ENCODE measurements at regions not wholly inside any gene's neighbourhood (a gene's known extent, or its start where the extent isn't known, plus 50 kb on each side); places are given as distances from the start of the nearest gene placed in this dataset.

DNA sequence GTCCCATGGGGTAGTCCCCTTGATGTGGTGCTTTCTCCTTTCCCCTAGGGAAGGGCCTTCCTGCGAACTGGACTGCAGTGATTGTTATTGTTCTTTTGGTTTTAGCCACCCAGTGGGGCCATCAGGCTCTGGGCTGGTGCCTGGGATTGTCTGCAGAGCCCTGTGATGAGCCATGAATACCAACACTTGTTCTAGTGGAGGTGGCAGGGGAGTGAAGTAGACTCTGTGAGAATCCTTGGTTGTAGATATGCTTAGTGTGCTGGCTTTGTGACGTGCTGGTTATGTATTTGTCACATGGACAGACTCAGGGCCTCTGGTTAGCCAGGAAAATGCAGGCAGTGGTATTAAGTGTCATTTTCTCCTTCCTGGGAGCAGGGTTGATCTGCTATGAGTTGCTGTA lies 51.8 kb upstream of the NDUFB4 start:
- no peak overlapping the region for H3K4me2 ChIP-seq (ENCODE audit: extremely low read depth, insufficient read depth, low read length)
- H3K27ac ChIP-seq (ENCODE audit: insufficient read depth, low read length) = no peak overlapping the region
- no peaks in the 10 kb centered on the region for H3K27me3 ChIP-seq (ENCODE audit: control insufficient read depth, insufficient read depth, low read length)
- H3K79me2 ChIP-seq (ENCODE audit: control insufficient read depth, insufficient read depth, low read length) = no peaks in the 10 kb centered on the region
- no peaks in the 10 kb centered on the region for H3K36me3 ChIP-seq (ENCODE audit: control insufficient read depth, insufficient read depth, low read length)
- no peak for DNase-seq (ENCODE audit: low read depth in 2 of 2)
- no peaks in the 10 kb centered on the region for H3K9me3 ChIP-seq (ENCODE audit: control insufficient read depth, insufficient read depth, low read depth, low read length)
- H2AFZ ChIP-seq (ENCODE audit: low read length) = no peak overlapping the region
- H4K20me1 ChIP-seq (ENCODE audit: control insufficient read depth, extremely low read depth, insufficient read depth, low read length) = no peaks in the 10 kb centered on the region
- TF ChIP-seq, protein P1, sequence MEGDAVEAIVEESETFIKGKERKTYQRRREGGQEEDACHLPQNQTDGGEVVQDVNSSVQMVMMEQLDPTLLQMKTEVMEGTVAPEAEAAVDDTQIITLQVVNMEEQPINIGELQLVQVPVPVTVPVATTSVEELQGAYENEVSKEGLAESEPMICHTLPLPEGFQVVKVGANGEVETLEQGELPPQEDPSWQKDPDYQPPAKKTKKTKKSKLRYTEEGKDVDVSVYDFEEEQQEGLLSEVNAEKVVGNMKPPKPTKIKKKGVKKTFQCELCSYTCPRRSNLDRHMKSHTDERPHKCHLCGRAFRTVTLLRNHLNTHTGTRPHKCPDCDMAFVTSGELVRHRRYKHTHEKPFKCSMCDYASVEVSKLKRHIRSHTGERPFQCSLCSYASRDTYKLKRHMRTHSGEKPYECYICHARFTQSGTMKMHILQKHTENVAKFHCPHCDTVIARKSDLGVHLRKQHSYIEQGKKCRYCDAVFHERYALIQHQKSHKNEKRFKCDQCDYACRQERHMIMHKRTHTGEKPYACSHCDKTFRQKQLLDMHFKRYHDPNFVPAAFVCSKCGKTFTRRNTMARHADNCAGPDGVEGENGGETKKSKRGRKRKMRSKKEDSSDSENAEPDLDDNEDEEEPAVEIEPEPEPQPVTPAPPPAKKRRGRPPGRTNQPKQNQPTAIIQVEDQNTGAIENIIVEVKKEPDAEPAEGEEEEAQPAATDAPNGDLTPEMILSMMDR (conservative IDR thresholded peaks at IDR 0.05 in 1 of 2, IDR thresholded peaks at IDR 0.05 in 1 of 2; ENCODE audit: low read depth in 1 of 2, low read length in 2 of 2) = no peak
- no peak for TF ChIP-seq EZH2 (IDR thresholded peaks at IDR 0.05; ENCODE audit: low read length, missing control alignments)
- H3K4me1 ChIP-seq (ENCODE audit: control insufficient read depth, extremely low read depth, insufficient read depth, low read length) = no peaks in the 10 kb centered on the region
- no peak overlapping the region for H3K4me3 ChIP-seq (replicated peaks in 1 of 4; ENCODE audit: control extremely low read depth in 1 of 4, insufficient read depth in 1 of 4, low read depth in 3 of 4, low read length in 4 of 4)
- no peak overlapping the region for H3K9ac ChIP-seq (ENCODE audit: insufficient read depth, low read length)

DNA sequence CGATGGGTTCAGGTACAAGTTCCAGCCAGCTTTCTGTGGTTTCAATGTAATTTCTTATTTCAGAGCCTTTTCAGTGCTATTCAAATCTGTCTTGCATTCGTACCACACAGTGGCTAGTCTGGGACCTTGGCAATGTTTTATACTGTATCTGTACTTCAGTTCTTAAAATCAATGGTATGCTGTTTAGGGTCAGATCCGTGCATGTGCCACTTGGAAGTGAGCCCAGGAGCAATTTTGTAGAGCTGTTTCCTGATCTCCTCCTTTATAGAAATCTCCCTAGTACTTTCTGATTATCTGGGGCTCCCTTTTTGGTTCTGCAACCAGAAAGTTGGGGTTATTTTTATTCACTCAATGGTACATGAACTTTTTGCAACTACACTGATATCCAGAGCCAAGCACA lies 59.5 kb upstream of the NDUFB4 start:
- Histone ChIP-seq H3K4me2 (ENCODE audit: extremely low read depth, insufficient read depth, low read length) (no peak overlapping the region), H3K79me2 (ENCODE audit: control insufficient read depth, insufficient read depth, low read length) (no peaks in the 10 kb centered on the region), H3K36me3 (ENCODE audit: control insufficient read depth, insufficient read depth, low read length) (no peaks in the 10 kb centered on the region), H3K27me3 (ENCODE audit: control insufficient read depth, insufficient read depth, low read length) (no peaks in the 10 kb centered on the region), H3K9me3 (ENCODE audit: control insufficient read depth, insufficient read depth, low read depth, low read length) (no peaks in the 10 kb centered on the region), H2AFZ (ENCODE audit: low read length) (no peak overlapping the region), H4K20me1 (ENCODE audit: control insufficient read depth, extremely low read depth, insufficient read depth, low read length) (no peaks in the 10 kb centered on the region), H3K9ac (ENCODE audit: insufficient read depth, low read length) (no peak overlapping the region), H3K4me3 (replicated peaks in 1 of 4; ENCODE audit: control extremely low read depth in 1 of 4, insufficient read depth in 1 of 4, low read depth in 3 of 4, low read length in 4 of 4) (no peak overlapping the region), H3K4me1 (ENCODE audit: control insufficient read depth, extremely low read depth, insufficient read depth, low read length) (no peaks in the 10 kb centered on the region), H3K27ac (ENCODE audit: insufficient read depth, low read length) (no peak overlapping the region)
- DNase-seq (ENCODE audit: low read depth in 2 of 2) = no peak
- TF ChIP-seq EZH2 (IDR thresholded peaks at IDR 0.05; ENCODE audit: low read length, missing control alignments) = no peak
- TF ChIP-seq, protein P1 (conservative IDR thresholded peaks at IDR 0.05 in 1 of 2, IDR thresholded peaks at IDR 0.05 in 1 of 2; ENCODE audit: low read depth in 1 of 2, low read length in 2 of 2) = no peak

DNA sequence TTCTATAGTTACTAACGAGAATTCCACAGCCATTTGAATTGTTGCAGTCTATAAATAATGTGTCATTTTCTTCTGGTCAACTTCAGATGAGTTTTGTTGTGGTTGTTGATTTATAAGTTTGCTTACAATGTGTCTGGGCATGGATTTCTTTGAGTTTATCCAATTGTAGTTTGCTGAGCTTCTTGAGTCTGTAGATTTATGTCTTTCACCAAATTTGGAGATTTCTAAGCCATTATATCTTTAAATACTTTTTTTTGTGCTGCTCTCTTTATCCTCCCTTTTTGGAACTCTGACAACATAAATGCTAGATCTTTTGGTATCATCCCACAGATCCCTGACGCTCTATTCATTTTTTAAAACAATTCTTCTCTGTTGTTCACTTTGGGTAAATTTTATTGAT lies 63.2 kb upstream of the NDUFB4 start:
- no peaks in the 10 kb centered on the region for H4K20me1 ChIP-seq (ENCODE audit: control insufficient read depth, extremely low read depth, insufficient read depth, low read length)
- H3K4me2 ChIP-seq (ENCODE audit: extremely low read depth, insufficient read depth, low read length) = no peak overlapping the region
- H3K4me1 ChIP-seq (ENCODE audit: control insufficient read depth, extremely low read depth, insufficient read depth, low read length) = no peaks in the 10 kb centered on the region
- no peak for TF ChIP-seq EZH2 (IDR thresholded peaks at IDR 0.05; ENCODE audit: low read length, missing control alignments)
- TF ChIP-seq, protein P1 (conservative IDR thresholded peaks at IDR 0.05 in 1 of 2, IDR thresholded peaks at IDR 0.05 in 1 of 2; ENCODE audit: low read depth in 1 of 2, low read length in 2 of 2) = no peak
- no peaks in the 10 kb centered on the region for H3K36me3 ChIP-seq (ENCODE audit: control insufficient read depth, insufficient read depth, low read length)
- H3K9ac ChIP-seq (ENCODE audit: insufficient read depth, low read length) = no peak overlapping the region
- H3K9me3 ChIP-seq (ENCODE audit: control insufficient read depth, insufficient read depth, low read depth, low read length) = no peaks in the 10 kb centered on the region
- H3K4me3 ChIP-seq (replicated peaks in 1 of 4; ENCODE audit: control extremely low read depth in 1 of 4, insufficient read depth in 1 of 4, low read depth in 3 of 4, low read length in 4 of 4) = no peak overlapping the region
- no peaks in the 10 kb centered on the region for H3K27me3 ChIP-seq (ENCODE audit: control insufficient read depth, insufficient read depth, low read length)
- DNase-seq (ENCODE audit: low read depth in 2 of 2) = no peak
- no peak overlapping the region for H3K27ac ChIP-seq (ENCODE audit: insufficient read depth, low read length)
- H3K79me2 ChIP-seq (ENCODE audit: control insufficient read depth, insufficient read depth, low read length) = no peaks in the 10 kb centered on the region
- H2AFZ ChIP-seq (ENCODE audit: low read length) = no peak overlapping the region

Measured in fibroblast of lung (primary cell).